Neural cell (in vitro differentiated cells): ENCODE measurements at regions not wholly inside any gene's neighbourhood (a gene's known extent, or its start where the extent isn't known, plus 50 kb on each side); places are given as distances from the start of the nearest gene placed in this dataset.

ENCODE experiments used
- H2AFZ ChIP-seq: fragments of 200-600, 300-800 bp; sonication (generic), shearing (Covaris generic); 2 replicates; pipeline ENCODE4 v1.6.0; 2014; ENCODE audit warnings: low read depth, mild to moderate bottlenecking, antibody characterized with exemption, low read length, moderate library complexity
- H3F3A ChIP-seq: fragments of 200-600 bp; shearing (Covaris generic); 2 replicates; pipeline ENCODE4 v1.6.1; 2016; ENCODE audit warnings: mild to moderate bottlenecking, moderate library complexity, mixed read lengths, antibody characterized with exemption, low read length; ENCODE audit not compliant: insufficient read depth, poor library complexity, severe bottlenecking
- H3K27ac ChIP-seq: fragments of 200-600, 300-800 bp; sonication (generic), shearing (Covaris generic); 2 replicates; pipeline ENCODE4 v1.5.1; 2014; ENCODE audit warnings: mild to moderate bottlenecking, low read length, moderate library complexity
- H3K27me3 ChIP-seq: fragments of 300-800, 200-600 bp; sonication (generic), shearing (Covaris generic); 2 replicates; pipeline ENCODE4 v1.6.0; 2014; ENCODE audit warnings: mild to moderate bottlenecking, low read depth, low read length, moderate library complexity; ENCODE audit not compliant: insufficient read depth
- H3K36me3 ChIP-seq: fragments of 300-800, 200-600 bp; sonication (generic), shearing (Covaris generic); 2 replicates; pipeline ENCODE4 v1.5.1; 2014; ENCODE audit warnings: mild to moderate bottlenecking, antibody characterized with exemption, low read length, moderate library complexity; ENCODE audit not compliant: insufficient read depth
- H3K4me2 ChIP-seq: fragments of 300-800, 200-600 bp; sonication (generic), shearing (Covaris generic); 2 replicates; pipeline ENCODE4 v1.6.0; 2014; ENCODE audit warnings: mild to moderate bottlenecking, low read length
- H3K4me3 ChIP-seq: fragments of 300-800, 200-600 bp; sonication (generic), shearing (Covaris generic); 2 replicates; pipeline ENCODE4 v1.5.1; 2014; ENCODE audit warnings: mild to moderate bottlenecking, low read length, moderate library complexity
- H3K79me2 ChIP-seq: fragments of 200-600 bp; shearing (Covaris generic); replicated peaks from 2 replicates; pipeline ENCODE4 v1.6.0; 2014; ENCODE audit warnings: mild to moderate bottlenecking, low read length, moderate library complexity; ENCODE audit not compliant: insufficient read depth
- H3K9ac ChIP-seq: fragments of 300-800, 200-600 bp; sonication (generic), shearing (Covaris generic); 2 replicates; pipeline ENCODE4 v1.6.1; 2016; ENCODE audit warnings: mild to moderate bottlenecking, low read length, mixed read lengths
- H3K9me2 ChIP-seq: fragments of 200-600 bp; shearing (Covaris generic); 2 replicates; pipeline ENCODE4 v1.6.1; 2016; ENCODE audit warnings: mild to moderate bottlenecking, low read length, mixed read lengths; ENCODE audit not compliant: insufficient read depth
- H3K9me3 ChIP-seq: fragments of 200-600, 300-800 bp; sonication (generic), shearing (Covaris generic); 2 replicates; pipeline ENCODE4 v1.6.1; 2016; ENCODE audit warnings: mild to moderate bottlenecking, mixed run types, low read length, moderate library complexity, mixed read lengths
- H4K20me1 ChIP-seq: fragments of 200-600 bp; shearing (Covaris generic); 2 replicates; pipeline ENCODE4 v1.6.1; 2016; ENCODE audit warnings: mild to moderate bottlenecking, mixed run types; ENCODE audit not compliant: insufficient read depth
- EP300 ChIP-seq: fragments of 450-650 bp; conservative IDR thresholded peaks from 2 replicates; pipeline ENCODE4 v1.6.1; 2014; ENCODE audit warnings: antibody characterized with exemption, mild to moderate bottlenecking, moderate library complexity; ENCODE audit not compliant: poor library complexity, severe bottlenecking
- EZH2 ChIP-seq: fragments of 200-600, 300-800 bp; shearing (Covaris generic), sonication (generic); IDR thresholded peaks from 2 replicates; pipeline ENCODE4 v1.6.1; 2014; ENCODE audit warnings: antibody characterized with exemption, low read length, borderline replicate concordance, mild to moderate bottlenecking; ENCODE audit not compliant: insufficient read depth, poor library complexity, severe bottlenecking
- MXI1 ChIP-seq: fragments of 450-650 bp; conservative IDR thresholded peaks from 2 replicates; pipeline ENCODE4 v1.6.1; 2014; ENCODE audit warnings: antibody characterized with exemption, mild to moderate bottlenecking; ENCODE audit not compliant: poor library complexity, severe bottlenecking
- POLR2AphosphoS5 ChIP-seq: IDR thresholded peaks from 2 replicates; pipeline ENCODE4 v1.6.1; 2012
- RAD21 ChIP-seq: fragments of 450-650 bp; conservative IDR thresholded peaks from 2 replicates; pipeline ENCODE4 v1.6.1; 2014; ENCODE audit warnings: antibody characterized with exemption, mild to moderate bottlenecking, moderate library complexity
- SMC3 ChIP-seq: fragments of 450-650 bp; conservative IDR thresholded peaks from 2 replicates; pipeline ENCODE4 v1.6.1; 2014; ENCODE audit warnings: antibody characterized with exemption, mild to moderate bottlenecking, moderate library complexity; ENCODE audit not compliant: poor library complexity
- TAF1 ChIP-seq: IDR thresholded peaks from 2 replicates; pipeline ENCODE4 v1.6.1; 2012; ENCODE audit warnings: low read depth
- TF ChIP-seq, protein P1 (sequence below): fragments of 450-650 bp; IDR thresholded peaks from 2 replicates; pipeline ENCODE4 v1.5.1; 2014; ENCODE audit warnings: antibody characterized with exemption, mild to moderate bottlenecking, moderate library complexity; ENCODE audit not compliant: poor library complexity, severe bottlenecking
- TF ChIP-seq, protein P2 (sequence below): IDR thresholded peaks from 2 replicates; pipeline ENCODE4 v1.6.1; 2012; ENCODE audit warnings: borderline replicate concordance

DNA sequence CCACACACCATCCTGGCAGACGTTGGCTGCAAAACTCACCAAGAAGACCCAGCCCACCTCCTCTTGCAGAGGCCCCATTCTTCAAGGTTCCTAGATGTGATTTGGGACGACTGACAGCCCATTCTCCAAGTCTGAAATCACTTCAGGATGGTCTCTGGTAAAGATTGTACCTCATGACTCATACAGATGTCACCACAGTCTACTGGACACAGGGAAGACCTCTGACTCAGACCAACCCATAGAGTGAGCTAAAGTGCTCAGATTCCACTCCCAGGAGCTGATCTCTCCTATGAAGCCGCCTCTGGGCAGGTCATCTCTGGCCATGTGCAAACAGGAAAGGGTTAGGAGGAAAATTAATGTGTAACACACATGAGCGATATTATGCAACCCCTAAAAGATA lies 102.4 kb upstream of the VWC2 start:
- no peak overlapping the region for H3K4me3 ChIP-seq

DNA sequence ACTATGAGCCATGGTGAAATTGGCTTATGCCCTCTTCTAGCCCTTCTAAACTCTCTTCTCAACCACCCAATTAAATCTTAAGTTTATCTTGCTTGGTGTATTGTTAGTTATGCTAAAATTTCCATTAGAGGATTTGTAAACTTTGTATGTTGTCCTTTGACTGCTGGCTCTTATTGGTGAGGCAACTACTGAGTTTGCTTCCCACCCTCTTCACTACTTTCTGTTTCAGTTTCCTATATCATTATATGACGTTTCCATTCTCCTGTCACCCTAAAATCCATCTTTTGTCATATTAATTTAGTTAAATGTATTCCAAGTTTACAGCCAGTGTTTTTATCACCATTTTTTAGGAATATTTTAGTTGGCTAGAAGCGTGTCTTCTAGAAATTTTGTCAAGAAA lies 80.9 kb upstream of the VWC2 start:
- H4K20me1 ChIP-seq, result no peaks in the 10 kb centered on the region
- H3K9me2 ChIP-seq, result no peaks in the 10 kb centered on the region
- H3F3A ChIP-seq, result no peaks in the 10 kb centered on the region
- no peak overlapping the region for H3K9ac ChIP-seq
- no peaks in the 10 kb centered on the region for H3K36me3 ChIP-seq
- H3K9me3 ChIP-seq, result no peaks in the 10 kb centered on the region
- no peaks in the 10 kb centered on the region for H3K79me2 ChIP-seq
- TF ChIP-seq EP300 (no peak), EZH2 (no peak), POLR2AphosphoS5 (no peak), SMC3 (no peak), MXI1 (no peak), RAD21 (no peak), TAF1 (no peak)
- TF ChIP-seq, protein P1, sequence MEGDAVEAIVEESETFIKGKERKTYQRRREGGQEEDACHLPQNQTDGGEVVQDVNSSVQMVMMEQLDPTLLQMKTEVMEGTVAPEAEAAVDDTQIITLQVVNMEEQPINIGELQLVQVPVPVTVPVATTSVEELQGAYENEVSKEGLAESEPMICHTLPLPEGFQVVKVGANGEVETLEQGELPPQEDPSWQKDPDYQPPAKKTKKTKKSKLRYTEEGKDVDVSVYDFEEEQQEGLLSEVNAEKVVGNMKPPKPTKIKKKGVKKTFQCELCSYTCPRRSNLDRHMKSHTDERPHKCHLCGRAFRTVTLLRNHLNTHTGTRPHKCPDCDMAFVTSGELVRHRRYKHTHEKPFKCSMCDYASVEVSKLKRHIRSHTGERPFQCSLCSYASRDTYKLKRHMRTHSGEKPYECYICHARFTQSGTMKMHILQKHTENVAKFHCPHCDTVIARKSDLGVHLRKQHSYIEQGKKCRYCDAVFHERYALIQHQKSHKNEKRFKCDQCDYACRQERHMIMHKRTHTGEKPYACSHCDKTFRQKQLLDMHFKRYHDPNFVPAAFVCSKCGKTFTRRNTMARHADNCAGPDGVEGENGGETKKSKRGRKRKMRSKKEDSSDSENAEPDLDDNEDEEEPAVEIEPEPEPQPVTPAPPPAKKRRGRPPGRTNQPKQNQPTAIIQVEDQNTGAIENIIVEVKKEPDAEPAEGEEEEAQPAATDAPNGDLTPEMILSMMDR, result no peak
- TF ChIP-seq, protein P2, sequence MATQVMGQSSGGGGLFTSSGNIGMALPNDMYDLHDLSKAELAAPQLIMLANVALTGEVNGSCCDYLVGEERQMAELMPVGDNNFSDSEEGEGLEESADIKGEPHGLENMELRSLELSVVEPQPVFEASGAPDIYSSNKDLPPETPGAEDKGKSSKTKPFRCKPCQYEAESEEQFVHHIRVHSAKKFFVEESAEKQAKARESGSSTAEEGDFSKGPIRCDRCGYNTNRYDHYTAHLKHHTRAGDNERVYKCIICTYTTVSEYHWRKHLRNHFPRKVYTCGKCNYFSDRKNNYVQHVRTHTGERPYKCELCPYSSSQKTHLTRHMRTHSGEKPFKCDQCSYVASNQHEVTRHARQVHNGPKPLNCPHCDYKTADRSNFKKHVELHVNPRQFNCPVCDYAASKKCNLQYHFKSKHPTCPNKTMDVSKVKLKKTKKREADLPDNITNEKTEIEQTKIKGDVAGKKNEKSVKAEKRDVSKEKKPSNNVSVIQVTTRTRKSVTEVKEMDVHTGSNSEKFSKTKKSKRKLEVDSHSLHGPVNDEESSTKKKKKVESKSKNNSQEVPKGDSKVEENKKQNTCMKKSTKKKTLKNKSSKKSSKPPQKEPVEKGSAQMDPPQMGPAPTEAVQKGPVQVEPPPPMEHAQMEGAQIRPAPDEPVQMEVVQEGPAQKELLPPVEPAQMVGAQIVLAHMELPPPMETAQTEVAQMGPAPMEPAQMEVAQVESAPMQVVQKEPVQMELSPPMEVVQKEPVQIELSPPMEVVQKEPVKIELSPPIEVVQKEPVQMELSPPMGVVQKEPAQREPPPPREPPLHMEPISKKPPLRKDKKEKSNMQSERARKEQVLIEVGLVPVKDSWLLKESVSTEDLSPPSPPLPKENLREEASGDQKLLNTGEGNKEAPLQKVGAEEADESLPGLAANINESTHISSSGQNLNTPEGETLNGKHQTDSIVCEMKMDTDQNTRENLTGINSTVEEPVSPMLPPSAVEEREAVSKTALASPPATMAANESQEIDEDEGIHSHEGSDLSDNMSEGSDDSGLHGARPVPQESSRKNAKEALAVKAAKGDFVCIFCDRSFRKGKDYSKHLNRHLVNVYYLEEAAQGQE, result no peak
- H3K4me3 ChIP-seq, result no peak overlapping the region
- no peaks in the 10 kb centered on the region for H3K27me3 ChIP-seq
- H3K27ac ChIP-seq, result no peak overlapping the region
- no peak overlapping the region for H2AFZ ChIP-seq
- H3K4me2 ChIP-seq, result no peak overlapping the region

More for the DNA sequence above, 102.4 kb upstream of the VWC2 start:
- no peak overlapping the region for H3K9ac ChIP-seq
- H3K27me3 ChIP-seq, result no peaks in the 10 kb centered on the region
- H3K9me3 ChIP-seq, result peaks cover 9% of the 10 kb centered on the region
- H3K4me2 ChIP-seq, result no peak overlapping the region
- TF ChIP-seq TAF1, result no peak
- no peak for TF ChIP-seq MXI1
- TF ChIP-seq SMC3, result no peak
- TF ChIP-seq, protein P1, result no peak
- no peak for TF ChIP-seq POLR2AphosphoS5
- no peak for TF ChIP-seq EP300
- TF ChIP-seq, protein P2, result no peak
- TF ChIP-seq RAD21, result no peak
- no peak for TF ChIP-seq EZH2
- no peaks in the 10 kb centered on the region for H3K9me2 ChIP-seq
- no peaks in the 10 kb centered on the region for H3F3A ChIP-seq
- no peaks in the 10 kb centered on the region for H3K36me3 ChIP-seq
- H2AFZ ChIP-seq, result no peak overlapping the region
- no peak overlapping the region for H3K27ac ChIP-seq
- no peaks in the 10 kb centered on the region for H4K20me1 ChIP-seq
- H3K79me2 ChIP-seq, result no peaks in the 10 kb centered on the region
